SW 1271 (cell line): ENCODE measurements at regions not wholly inside any gene's neighbourhood (a gene's known extent, or its start where the extent isn't known, plus 50 kb on each side); places are given as distances from the start of the nearest gene placed in this dataset.
"Not testable (repeated sequence)": the region's sequence is repeated elsewhere in the genome, so short reads cannot be mapped to it uniquely, and the experiment has no call there.

Experiments
- DNase-seq, 2 experiments: peaks; one replicate each; lab custom pipeline; 2025; lab: John Stamatoyannopoulos, UW

DNA sequence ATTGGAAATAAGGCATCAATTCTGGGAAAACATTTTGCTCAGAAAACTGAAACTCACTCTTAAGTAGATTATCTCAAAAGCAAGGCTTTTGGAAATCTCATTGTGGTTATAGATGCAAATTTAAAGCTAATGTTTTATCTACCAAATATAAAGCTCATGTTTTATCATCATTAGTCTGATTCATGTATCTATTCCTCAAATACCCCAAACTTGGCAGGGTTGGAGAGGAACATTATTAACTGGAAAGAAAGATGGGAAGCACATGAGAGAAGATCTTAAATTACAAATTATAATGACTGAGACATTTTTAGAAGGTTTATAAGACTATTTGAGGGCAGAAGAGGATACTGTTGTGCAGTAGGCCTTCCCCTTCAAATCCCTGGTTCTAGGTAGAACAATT lies 137.3 kb upstream of the TGFBR2 start:
- DNase-seq = no peak

DNA sequence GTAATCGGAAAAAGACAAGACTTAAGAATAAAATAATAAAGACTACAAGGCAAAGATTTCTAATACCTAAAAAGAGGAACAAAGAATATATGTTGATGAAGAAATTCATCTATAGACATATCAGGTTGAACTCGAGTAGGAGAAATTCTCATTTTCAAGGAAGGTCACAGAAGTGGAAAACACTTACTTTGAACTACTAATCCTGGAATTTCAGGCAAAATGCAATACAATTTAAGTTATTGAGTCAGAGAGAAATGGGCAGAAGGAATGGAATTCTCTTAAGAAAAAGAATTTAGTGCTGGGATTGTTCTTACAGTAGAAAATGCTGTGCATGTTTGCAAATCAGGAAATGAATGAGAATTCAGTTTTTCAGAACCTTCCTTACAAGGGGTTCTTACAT lies 135.9 kb upstream of the TGFBR2 start:
- DNase-seq = no peak

DNA sequence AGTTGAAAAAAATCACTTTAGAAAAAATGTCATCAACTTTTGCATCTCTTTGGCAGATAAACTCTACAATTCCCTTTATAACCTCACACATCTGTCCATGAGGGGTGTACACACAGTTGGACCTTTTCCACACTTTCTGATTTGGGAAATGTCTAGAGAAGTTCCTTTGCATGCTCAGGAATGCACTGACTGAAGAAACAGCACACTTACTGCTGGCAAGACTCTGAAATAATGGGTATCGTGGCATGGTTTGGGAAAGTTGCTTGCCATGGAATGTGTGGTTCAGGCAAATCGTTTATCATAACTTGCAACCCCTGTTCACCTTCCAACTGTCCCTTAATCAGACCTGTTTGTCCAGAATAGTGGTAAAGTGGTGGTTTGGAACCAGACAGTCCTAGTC lies 135.3 kb upstream of the TGFBR2 start:
- no peak for DNase-seq

DNA sequence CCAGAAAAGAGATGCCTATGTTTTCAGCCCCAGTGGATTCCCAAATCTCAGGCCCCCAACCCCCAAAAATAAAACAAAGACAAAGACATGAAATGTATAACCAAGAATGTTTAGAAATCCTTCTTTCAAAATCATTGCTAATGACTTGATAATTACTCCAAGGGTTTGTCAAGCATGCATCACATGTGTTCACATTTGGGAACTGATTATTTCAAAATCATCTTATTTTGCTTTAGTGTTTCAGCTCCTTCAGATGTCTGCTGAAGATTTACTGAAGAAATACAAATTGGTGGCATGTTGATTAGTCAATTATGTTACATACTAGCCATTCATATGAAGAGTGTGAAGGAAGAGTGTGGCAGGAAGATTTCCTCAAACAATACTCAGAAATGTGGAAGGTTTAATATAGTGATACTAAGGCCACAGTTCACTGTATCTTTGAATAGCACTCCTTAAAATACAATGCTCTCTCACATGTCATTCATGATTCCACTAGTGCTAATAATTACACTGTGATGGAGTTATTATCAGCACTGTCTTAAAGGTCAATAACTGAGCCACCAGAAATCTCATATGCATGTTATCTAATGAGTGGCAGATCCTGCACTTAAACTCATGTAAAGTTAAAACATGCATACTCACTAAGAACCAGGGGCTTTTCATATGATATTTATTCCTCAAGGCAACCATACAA lies 134.5 kb upstream of the TGFBR2 start:
- DNase-seq = no peak

DNA sequence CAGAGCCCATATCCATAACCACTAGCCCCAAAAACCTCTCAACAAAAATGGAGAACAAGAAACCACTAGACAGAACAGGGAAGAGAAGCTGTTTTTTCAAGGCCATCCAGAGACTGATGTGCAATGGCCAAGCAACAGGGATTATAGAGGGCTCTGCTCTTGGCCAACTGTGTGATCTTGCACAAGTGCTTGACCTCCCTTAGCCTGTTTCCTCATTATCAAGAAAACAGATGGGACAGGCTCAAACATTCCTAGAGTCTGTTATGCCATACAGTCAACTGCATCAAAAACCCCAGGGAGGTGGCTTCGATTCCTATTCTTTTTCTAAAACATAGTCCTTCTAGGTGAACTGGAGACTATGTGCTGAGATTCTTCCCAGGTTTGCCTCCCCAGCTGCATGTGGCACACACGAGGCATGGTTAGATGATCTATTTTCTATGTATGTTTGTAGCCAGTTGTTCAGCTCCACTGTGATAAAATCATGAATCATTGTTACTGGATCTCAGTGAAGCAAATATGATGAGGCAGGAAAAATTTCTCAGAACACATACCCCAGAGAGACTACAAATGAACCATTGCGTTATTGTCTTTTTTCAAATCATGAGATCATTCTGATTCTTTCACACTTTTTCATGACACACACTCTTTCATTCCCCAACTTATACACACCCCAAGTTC lies 132.9 kb upstream of the TGFBR2 start:
- DNase-seq = no peak

DNA sequence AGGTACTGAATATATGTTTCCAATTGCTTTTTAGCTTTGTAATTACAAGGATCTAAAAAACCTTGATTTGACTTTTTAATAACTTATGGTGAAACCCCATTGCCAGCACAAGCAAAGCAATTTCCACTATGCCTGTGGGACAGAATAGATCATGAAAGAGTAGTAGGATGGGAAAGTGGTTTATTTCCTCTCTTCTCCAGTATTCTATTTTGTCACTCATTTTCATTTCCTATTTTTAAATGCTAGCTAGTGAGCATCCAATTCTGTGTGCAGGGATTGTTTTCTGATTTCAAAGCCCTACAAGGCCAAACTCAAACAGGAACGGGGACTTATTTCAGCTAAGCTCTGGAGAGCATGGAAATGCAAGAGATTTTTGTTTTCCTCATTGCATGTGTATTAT lies 132.0 kb upstream of the TGFBR2 start:
- DNase-seq = no peak

DNA sequence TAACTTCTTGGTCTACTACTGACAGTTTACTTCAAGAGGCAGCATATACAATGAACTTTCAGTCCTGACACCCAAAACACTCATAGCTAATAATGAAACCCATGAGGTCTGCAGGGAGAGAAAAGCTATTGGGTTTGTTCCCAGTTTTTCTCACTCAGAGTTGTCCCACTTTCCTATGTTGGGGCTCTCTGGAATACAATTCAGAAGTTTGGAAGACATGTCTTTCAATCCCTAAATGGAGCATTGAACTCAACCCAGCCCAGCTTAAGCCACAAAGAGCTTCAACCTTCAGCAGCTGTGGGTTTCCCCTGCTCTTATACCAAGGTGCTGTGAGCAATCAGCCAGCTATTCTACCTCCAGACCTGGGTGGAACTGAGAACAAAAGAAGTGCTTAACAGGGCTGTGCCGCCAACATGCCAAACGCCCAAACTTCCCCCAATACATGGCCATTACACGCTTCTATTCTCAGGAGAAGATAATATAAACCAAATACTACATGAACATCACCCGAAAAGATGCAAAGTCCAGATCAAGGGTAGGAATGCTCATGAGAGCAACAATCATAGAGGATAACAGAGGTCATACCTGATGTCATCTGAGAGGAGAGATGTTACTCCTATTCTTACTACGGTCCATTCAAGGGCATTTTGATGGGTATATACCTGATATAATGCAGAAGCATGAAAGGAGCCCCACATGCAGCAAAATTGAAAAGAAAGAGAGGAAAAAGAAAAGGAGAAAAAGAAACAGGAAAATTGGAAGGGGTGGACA lies 131.2 kb upstream of the TGFBR2 start:
- no peak for DNase-seq

DNA sequence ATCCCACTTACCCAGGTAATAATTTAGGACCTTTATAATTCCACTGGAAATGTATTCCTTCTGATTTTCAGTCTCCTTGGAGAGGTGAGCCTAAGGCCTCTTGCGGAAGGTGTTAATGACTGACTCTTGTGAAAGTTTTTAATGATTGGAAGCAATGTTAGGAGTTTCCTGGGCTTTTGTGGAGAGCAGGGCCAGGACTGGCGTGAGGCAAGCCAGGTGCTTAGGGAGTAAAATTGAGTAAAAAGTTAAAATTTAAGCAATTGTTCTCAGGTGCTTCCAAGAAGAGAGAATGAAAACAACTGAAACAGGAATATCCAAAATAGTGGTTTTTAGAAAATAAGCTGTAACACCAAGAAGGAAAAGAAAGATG lies 130.6 kb upstream of the TGFBR2 start:
- DNase-seq = no peak

DNA sequence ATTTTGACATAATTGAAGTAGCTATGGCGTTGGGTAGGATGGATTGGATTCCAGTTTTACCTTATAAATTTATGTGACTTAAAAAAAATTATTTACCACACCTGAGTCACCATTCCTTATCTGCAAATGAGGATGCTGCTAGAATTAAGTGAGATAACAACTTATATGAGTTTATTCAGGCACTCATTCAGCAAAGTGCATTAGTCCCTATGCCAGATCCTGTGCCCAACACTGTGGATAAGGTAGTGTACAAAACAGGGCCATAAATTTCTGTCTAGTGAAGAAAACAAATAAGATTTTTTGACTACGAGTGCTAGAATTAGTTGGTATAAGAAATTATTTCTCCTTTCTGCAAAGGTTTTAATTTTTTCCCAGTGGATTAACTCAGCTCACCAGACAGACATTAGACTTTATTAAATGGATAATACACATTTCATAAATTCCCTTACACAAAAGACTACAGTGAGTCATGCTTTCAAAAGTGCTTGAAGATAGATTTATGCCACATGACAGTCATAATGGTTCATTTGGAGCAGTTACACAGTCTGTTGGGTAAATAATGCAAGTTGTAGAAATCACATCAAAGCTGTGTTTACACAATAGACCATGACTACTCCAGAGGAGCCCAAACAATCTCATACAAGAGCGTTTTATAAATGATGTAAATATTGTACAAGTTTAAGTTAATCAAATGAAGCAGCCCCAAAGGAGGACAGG lies 129.9 kb upstream of the TGFBR2 start:
- DNase-seq = no peak

DNA sequence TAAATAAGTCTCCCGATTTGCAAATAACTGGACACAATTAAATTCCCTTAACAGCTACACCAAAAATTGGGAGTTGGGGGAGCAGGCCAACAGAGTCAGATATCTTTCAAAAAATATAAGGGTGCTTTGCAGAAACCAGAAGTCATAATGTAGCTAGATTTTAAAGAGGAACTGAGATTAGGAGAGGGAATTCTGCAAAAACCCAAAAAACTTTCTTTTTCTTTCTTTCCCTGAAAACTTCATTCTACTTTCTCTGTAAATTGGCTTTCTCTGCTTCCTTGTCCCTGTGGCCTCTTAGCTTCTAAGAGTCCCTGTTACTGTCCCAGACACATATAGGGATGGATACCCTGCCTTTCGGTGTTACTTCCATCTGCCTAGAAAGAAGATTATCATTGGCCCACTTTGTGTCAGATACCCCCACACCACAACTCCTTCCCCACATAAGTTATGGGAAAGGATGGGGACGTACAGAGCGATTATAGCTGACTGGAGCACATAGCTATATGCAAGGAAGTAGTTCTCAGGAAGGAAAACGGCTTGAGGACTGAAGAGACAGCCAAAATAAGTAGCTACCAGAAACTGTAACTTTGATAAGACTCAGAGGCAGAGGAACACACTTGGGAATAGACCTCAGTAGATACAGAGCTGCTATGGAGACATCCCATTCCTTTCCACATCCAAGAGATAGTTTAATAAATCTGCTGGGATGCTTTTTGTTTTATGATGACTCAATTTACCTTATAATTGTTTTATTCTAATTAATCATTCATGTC lies 129.1 kb upstream of the TGFBR2 start:
- DNase-seq = no peak

DNA sequence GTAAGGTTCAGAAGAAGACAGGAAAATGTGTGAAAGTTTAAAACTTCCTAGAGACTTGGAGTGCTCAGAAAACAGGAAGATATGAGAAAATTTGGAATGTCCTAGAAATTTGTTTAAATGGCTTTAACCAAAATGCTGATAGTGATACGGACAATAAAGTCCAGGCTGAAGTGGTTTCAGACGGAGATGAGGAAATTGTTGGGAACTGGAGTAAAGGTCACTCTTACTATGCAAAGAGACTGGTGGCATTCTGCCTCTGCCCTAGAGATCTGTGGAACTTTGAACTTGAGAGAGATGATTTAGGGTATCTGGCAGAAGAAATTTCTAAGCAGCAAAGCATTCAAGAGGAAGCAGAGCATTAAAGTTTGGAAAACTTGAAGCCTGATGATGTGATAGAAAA lies 126.7 kb upstream of the TGFBR2 start:
- not testable (repeated sequence) for DNase-seq

DNA sequence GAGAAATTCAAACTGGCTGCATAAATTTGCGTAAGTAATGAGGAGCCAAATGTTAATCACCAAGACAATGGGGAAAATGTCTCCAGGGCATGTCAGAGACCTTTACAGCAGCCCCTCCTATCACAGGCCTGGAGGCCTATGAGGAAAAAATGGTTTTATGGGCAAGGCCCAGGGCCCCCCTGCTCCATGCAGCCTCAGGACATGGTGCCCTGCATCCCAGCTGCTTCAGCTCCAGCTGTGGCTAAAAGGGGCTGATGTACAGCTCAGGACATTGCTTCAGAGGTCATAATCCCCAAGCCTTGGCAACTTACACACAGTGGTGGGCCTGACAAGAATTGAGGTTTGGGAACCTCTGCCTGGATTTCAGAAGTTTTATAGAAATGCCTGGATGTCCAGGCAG lies 126.2 kb upstream of the TGFBR2 start:
- DNase-seq = not testable (repeated sequence)

DNA sequence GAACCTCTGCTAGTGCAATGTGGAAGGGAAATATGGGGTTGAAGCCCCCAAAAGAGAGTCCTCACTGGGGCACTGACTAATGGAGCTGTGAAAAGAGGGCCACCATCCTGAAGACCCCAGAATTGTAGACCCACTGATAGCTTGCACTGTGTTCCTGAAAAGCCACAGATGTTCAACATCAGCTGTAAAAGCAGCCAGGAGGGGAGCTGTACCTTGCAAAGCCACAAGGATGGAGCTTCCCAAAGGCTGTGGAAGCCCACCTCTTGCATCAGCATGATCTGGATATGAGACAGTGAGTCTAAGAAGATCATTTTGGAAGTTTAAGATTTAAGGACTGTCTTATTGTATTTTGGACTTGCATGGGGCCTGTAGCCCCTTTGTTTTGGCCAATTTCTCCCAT lies 125.8 kb upstream of the TGFBR2 start:
- no peak for DNase-seq

DNA sequence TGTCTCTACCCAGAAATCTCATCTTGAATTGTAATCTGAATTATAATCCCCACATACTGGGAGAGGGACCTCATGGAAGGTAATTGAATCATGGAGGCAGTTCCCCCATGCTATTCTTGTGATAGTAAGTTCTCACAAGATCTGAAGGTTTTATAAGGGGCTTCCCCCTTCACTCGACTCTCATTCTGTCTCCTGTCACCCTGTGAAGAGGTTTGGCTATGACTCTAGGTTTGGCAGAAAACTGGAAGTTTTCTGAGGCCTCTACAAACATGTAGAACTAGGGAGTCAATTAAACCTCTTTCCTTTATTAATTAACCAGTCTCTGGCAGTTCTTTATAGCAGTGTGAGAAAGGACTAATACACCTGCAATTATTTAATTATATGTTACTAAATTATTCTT lies 125.2 kb upstream of the TGFBR2 start:
- DNase-seq = no peak

DNA sequence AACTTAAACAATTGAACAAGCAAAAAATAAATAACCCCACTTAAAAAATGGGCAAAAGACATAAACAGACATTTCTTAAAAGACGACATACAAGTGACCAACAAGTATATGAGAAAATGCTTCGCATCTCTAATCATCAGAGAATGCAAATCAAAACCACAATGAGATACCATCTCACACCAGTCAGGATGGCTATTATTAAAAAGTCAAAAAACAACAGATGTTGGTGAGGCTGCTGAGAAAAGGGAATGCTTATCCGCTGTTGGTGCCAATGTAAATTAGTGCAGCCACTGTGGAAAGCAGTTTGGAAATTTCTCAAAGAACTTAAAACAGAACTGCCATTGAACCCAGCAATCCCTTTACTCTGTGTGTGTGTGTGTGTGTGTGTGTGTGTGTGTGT lies 122.2 kb upstream of the TGFBR2 start:
- DNase-seq = not testable (repeated sequence)

DNA sequence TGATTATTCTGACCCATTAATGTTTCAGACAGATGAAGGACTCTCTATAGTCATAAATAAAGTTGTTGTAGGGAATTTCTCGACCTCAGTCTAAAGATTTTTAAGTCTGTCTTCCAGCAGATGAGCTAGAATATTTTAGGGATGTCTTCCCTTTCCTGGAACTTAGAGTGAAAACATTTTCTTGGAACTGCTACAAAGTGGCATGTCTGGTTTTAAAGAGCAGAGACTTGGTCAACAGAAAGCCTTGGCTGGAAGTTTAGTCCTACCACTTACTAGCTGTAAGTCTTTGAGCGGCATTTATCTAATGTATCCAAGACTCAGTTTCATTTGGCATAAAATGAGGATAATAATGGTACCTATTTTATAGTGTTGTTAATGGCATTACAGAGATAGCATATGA lies 120.0 kb upstream of the TGFBR2 start:
- DNase-seq = no peak

DNA sequence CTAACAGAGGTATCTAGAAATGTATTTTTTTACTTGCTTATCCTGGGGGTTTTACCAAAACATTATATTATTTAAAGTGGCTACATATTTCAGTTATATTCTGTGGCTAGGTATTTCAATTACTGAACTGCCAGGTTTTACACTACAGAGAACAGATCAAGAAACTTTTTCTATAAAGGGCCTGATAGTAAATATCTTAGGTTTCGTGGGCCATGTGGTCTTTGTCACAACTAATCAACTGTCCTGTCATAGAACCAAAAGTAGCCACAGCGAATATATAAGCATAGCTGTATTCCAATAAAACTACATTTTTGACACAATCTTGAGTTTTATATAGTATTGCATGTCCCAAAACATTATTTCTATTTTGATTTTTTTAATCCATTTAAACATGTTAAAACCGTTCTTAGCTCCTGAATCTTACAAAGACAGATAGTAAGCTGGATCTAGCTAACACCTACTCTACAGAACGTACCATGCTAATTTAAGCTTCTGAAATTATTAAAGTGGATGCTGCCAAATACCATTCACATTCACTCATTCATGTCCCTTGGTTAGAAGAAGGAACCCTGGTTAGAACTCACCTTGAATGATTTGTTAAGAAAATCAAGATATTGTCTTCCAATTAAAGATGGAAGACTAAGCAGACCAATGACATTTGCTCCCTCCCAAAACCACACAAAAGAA lies 118.2 kb upstream of the TGFBR2 start:
- no peak for DNase-seq

DNA sequence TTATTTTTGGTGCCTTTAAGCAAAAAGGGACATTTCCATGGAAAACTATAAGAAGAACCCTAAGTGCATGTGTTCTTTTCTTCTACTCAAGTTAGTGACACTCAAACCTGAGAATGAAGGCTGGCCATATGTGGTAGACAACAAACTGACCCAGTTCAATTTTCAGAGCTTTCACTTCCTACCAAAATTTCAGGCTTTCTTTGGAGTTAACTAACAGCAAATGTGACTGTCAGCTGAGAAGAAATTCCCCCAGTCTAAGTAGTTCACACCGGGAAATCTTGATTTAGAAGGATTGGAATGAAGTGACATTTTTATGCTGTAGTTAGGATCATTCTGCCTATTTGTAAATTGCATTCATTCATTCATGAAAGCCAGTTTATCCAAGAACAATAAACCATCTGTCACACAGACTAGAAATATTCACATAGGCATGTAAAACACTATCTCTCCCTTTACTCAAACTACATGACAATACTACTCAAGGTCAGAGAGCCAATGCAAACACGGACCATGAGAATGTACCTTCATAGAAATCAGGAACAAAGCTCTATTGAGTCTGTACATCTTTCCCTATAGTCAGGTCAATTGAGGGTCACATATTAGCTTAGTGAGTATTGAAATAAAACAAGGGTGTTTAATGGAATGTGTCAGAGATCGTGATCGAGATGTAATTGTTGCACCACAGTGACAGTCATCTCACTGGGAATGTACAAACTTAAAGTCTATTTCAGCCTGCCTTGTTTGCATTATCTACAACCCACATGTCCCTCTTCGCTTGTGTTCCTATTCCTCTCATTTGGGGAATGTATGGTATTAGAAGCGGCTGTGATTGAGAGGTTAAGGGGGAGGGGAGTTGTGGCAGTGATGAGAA lies 113.8 kb upstream of the TGFBR2 start:
- no peak for DNase-seq

DNA sequence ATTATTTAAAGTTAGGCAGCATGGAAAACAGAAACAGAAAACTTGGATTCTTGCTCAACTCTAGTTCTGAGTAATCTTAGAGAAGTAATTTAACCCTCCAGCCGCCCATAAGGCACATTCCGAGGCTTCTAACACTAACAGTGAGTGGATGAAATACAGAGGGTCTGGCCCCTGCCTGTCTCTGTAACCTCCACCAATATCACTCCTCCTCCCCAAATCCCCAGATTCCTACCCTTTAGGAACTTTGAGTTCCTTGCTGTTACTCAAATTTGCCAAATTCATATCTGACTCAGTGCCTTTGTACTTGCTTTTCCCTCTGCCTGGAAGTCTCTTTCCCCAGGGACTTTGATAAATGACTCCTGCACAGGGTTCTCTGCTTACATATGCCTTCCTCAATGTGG lies 112.5 kb upstream of the TGFBR2 start:
- DNase-seq = no peak
